GM03348 (cell line): ENCODE measurements at regions not wholly inside any gene's neighbourhood (a gene's known extent, or its start where the extent isn't known, plus 50 kb on each side); places are given as distances from the start of the nearest gene placed in this dataset.
"Not testable (repeated sequence)": the region's sequence is repeated elsewhere in the genome, so short reads cannot be mapped to it uniquely, and the experiment has no call there.

Source experiments
- DNase-seq: peaks from one replicate; pipeline ENCODE4 v3.0.0; 2012; ENCODE audit warnings: low spot score

DNA sequence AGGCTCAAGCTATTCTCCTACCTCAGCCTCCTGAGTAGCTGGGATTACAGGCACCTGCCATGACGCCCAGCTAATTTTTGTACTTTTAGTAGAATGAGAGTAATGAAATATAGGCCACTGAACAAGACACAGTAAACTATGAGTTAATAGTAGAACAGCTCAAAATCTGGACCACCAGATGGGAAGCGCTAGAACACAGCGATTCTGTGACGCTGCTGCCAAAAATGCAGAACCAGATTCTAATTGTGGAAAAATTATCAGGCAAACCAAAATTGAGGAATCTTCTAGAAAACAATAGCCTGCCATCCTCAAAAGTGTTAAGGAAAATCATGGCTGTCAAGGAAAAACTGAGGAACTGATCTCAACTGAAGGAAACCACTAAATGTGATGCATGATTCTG is 111.4 kb upstream of the TIAM1 start:
- no peak for DNase-seq

DNA sequence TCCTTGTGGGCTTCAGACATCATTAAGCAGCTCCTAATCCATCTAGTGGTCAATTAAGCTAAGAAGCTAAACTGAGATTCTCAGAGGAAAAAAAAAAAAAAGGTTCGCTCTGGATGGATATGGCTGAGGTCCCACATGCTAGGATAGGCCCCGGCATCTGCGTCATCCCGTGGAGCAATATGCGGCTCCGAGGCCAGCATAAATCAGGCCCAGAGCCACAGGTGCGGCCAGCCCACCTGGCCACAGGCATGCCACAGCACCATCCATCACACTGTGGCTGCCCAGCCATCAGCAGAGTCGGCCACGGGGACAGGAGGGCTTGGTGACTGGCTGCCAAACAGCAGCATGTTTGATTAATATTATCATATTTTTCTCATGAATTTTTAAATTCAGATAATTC is 106.9 kb upstream of the TIAM1 start:
- no peak for DNase-seq

DNA sequence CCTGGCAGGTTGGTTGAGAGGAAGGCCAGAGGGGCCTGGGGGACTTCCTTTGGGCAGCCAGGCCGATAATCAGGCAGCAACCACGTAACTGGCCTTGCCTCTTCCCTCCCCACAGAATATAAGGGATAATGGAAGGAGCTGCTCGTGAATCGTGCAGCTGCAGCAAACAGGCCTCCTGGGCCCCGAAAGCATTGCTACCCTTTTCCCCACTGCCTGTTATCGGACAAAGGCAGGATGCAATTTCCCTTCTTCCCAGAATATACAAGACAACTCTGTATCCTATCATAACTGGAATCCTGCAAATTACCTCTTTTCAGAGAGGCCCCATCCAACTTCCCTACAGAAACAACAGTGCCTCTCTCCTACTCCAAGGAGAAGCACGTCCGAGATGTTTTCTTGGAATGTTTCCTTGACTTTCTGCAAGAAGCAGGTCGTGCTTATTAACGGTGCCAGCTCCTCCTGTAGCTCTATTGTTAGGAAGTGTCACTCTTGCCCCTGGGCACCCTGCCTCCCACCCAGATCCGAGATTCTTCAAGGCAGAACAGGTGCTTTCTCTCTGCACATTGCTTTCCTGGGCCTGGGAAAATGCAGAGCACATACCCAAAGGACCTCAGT is 106.0 kb upstream of the TIAM1 start:
- DNase-seq: no peak

DNA sequence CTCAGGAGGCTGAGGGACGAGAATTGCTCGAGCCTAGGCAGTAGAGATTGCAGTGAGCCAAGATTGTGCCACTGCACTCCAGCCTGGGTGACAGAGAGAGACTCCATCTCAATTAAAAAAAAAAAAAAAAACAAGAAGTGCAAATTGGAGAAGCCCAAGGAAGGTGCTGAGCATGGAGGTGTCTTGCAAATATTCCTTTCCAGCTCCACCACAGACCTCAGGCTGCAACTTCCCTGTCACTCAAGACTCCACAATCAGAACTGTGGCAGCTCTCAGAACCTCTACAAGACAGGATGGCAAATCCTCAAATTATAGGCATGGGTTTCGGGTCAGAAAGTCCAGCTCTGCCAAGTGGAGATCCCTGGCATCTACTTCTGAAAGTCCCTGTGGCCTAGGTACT is 104.4 kb upstream of the TIAM1 start:
- DNase-seq: no peak

DNA sequence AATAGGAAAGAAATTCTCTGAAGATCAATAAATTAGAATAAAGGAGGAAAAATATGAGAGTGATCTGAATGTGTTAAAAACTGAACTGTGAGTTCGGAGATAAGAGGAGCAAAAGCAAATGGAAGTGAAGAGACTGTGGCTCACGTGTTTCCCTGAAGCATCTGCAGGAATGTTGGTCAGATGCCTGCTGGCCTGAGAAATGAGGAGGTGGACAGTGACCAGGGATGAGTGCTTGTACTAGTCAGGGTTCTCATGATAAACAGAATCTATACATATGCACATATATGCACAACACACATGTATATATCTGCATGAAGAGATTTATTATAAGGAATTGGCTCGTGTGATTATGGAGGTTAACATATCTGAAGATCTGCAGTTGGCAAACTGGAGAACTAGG is 103.4 kb upstream of the TIAM1 start:
- DNase-seq: peak; percentile 34

DNA sequence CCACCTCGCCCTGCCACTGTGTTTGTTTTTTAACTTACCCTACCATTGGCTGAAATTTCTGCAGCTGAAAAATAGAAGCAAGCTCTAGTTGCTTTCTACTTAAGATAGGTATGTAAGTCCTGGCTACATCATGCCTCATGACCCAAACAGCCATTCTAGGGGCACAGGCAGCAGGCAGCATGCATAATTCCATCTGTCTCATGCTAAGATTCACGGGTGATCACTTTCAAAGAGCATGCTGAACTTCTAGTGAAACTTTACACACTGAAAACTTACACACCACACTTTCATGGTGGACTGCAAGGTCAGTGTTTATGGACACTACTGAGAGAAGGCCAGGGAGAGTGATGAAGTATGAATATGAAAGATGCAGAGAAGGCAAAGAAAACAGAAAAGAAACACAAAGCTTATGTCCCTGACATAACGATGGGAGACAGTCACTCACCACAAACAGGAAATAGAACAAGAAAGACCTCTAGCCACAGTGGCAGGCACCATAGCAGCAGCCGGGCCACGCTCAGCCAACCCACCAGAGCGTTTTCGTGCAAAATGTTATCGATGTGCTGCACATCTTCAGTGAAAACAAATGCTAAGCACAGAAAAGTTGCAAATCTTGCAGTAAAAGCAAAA is 102.3 kb upstream of the TIAM1 start:
- DNase-seq: no peak

DNA sequence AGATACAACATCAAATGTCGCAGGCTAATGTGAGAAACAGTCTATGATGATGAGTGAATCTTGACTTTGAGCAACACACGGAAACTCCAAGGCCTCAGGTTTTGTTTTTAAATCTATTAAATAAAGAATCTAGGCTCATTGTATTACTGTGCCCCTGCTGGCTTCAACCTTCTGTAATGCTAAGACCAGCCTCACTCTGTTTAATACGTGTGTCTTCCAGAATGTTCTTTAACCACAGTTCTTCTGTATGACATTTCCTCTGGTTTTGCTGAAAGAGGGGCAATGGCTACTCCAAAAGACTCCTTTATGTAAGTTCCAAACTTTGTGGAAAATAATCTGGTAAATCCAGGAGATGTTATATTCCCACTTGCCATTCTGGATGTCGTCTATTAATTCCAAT is 101.1 kb upstream of the TIAM1 start:
- no peak for DNase-seq

DNA sequence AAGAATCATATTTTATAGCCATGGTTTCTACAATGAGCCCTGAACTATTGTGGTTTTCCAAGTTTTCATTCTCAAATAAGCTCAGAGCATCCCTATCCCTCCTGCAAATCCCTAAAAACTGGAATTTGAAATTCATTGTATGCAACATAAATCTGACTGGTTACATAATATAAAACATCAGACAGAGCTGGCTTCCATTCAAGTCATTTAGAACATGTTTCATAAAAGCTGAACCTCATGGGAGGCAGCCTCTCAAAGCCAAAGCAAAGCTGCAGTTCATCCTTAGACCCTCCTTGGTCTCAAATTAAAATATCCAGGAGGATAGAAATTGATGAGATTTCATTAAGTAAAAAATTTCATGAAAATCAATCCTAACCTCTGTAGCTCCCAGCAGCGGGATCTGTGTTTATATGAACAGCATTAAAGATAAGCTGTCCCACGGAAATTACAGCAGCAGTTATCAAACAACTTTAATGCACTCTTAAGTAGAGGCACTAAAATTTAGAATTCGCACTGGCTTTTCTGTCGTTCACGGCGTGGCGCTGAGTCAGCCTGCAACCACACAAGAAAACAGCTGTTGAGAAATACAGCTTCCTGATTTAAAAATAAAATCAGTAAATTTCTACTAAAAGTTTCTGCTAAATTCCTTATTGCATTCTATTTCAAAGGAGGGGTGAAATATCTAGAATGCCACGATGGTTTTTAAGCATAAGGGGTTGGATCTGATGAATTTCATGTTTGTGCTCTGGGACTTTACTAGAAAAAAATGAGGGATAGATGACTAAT is 99.9 kb upstream of the TIAM1 start:
- DNase-seq: peak; percentile 47

DNA sequence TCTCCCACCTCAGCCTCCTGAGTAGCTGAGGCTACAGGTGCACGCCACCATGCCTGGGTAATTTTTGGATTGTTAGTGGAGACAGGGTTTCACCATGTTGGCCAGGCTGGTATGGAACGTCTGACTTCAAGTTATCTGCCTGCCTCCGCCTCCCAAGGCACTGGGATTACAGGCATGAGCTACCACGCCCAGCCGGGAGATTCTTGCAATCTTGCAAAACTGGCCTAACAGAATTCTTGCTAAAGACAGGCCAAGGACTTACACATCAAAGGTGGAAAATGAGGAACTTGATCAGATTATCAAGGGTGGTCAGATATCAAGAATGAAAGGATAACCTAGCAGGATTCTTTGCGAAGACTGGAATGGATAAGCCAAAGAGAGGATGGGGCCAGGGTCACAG is 98.3 kb upstream of the TIAM1 start:
- no peak for DNase-seq

DNA sequence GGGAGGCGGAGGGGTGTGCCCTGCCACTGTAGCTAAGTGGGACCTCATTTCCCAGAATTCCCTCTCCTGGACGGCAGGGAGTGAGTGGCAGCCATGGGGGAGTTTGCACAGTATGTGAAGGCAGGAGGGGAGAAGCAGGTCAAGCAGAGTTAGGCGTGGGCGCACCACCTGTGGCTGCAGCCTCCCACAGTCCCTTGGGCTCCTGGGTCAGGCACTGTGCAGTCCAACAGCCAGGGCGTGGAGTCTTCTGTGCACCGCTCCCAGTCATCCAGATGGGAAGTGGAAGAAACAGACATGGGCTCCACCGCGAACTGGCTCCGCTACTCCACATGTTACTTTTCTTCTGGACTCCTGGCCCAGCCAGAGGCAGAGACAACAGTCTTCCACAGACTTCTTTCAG is 85.4 kb upstream of the TIAM1 start:
- no peak for DNase-seq

DNA sequence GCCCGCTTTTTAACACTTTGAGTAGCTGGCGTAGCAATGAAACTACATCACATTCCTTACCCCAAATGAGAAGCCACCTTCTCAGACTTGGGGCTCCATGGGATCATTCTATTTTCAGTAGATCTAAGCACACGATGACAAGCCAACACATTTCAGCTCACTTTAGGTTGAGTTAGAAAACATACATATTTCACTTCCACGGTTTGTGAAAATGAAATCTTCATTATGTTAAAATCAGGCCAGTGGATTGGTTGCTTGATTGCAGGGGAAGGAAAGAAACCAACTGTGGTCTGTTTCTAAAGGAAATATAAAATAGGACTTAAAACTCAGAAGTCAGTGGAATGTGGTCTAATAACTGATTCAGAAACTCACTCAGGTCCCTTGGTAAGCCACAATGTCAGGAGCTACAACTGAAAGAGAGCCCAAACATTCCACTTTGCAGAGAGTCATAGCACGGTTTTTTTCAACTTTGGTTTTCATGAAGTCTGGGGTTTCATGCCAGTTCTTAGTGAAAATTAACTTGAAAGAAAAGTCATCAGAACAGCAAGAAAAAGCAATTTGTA is 82.3 kb upstream of the TIAM1 start:
- no peak for DNase-seq

DNA sequence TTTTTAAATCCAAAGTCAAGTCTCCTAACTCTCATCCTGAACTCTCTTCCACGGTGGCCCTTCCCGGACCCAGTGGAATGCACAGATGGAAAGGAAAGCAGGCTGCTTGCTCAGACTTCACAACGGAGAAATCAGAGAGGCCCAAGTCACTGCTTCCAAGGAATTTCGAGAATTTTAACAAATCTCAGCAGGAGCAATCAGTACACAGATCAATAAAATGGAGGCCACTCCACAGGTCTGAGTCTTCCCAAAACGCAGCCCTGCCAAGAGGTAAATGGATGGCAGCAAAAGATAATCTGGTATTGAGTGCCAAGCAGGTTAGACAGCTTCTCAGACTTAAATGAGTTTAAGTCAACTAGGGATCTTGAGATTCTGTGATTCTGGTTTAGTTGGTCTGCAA is 81.1 kb upstream of the TIAM1 start:
- DNase-seq: no peak

DNA sequence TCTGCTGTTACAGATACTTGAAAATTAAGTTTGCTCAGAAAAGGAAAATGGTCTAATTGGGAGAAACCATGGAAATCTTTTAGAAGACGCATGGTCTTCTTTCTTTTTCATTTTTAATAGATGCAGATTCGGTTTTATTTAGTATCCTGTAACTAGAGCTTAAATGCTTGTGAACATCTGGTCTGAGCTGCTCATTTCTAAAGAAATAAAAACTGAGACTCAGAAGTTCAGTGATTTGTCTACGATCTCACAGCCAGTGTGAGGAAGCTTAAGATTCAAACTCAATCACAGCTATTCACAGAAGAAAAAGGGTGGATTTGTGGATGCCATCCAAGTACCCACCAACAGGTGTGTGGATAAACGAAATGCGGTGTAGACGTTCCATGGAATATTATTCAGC is 80.0 kb upstream of the TIAM1 start:
- DNase-seq: no peak

DNA sequence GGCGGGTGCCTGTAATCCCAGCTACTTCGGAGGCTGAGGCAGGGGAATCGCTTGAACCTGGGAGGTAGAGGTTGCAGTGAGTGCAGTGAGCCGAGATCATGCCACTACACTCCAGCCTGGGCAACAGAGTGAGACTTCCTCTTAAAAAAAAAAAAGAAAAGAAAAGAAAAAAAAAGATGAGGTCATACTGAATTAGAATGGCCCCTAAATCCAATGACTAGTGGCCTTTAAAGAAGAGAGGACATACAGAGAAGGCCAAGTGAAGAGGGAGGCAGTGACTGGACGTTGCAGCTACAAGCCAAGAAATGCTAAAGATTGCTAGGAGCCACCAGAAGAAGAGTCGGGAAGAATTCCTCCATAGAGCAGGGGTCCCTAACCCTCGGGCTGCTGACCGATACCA is 76.9 kb upstream of the TIAM1 start:
- DNase-seq: no peak

DNA sequence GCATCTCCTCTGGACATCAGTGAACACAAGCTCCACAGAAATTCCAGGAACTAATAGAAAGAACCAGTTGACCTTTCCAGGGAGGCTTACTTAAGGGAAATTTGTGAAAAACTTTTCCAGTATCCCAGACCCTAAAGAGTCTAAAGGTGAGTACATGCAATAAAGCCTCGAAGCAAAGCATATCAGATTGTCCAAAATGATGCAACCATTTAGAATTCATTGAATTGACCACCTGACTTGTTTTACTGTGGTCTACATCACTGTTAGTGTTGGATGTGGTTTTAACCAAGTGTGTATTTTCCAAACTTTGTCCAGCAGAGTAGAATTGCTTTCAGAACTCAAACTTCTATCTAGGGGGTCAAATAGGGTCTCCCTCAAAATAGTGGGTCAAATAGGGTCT is 76.3 kb upstream of the TIAM1 start:
- no peak for DNase-seq

DNA sequence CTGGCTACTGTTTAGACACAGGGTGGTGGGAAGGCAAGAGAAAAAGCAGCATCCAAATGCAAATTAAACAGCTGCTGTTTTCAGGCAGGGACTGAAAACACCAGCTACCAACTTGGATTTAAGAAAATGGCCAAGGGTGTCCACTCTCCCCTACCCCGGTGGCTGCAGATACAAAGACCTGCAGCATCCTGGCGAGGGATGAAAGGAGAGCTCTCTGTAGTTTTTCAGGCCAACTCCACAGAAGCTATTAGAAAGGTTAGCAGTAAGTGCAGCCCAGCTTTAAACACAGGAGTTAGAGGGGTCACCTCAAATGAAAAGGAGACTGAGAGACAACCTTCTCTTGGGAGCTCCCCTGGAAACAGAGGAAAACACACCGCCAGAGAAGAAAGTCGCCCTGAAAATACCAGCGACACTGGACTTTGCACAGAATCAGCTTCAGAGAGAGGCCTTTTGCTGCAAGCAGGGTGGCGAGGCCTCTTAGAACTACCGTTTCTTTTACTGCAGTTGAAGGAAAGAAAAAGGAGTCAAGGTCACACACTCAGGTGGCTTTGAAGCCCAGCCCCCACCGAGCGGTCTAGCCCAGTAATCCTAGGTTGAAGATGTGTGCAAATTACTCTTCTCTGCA is 74.4 kb upstream of the TIAM1 start:
- no peak for DNase-seq

DNA sequence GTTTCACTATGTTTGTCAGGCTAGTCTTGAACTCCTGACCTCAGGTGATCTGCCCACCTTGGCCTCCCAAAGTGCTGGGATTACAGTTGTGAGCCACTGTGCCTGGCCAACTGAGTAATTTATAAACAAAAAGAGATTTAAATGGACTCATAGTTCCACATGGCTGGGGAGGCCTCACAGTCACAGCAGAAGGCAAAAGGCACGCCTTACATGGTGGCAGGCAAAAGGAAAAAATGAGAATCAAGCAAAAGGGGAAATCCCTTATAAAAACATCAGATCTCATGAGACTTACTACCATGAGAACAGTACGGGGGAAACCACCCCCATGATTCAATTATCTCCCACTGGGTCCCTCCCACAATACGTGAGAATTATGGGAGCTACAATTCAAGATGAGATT is 73.2 kb upstream of the TIAM1 start:
- not testable (repeated sequence) for DNase-seq

DNA sequence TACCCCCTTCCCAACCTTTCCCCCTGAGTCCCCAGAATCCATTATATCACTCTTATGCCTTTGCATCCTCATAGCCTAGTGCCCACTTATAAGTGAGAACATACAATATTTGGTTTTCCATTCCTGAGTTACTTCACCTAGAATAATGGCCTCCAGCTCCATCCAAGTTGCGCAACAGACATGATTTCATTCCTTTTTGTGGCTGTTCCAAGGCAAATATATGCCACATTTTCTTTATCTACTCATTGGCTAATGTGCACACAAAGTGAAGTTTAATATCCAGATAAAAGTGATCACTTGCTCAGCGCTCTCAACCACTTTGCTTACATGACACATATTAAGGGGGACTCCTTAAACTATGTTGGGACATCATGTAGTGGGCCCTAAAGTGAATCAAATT is 72.4 kb upstream of the TIAM1 start:
- no peak for DNase-seq

DNA sequence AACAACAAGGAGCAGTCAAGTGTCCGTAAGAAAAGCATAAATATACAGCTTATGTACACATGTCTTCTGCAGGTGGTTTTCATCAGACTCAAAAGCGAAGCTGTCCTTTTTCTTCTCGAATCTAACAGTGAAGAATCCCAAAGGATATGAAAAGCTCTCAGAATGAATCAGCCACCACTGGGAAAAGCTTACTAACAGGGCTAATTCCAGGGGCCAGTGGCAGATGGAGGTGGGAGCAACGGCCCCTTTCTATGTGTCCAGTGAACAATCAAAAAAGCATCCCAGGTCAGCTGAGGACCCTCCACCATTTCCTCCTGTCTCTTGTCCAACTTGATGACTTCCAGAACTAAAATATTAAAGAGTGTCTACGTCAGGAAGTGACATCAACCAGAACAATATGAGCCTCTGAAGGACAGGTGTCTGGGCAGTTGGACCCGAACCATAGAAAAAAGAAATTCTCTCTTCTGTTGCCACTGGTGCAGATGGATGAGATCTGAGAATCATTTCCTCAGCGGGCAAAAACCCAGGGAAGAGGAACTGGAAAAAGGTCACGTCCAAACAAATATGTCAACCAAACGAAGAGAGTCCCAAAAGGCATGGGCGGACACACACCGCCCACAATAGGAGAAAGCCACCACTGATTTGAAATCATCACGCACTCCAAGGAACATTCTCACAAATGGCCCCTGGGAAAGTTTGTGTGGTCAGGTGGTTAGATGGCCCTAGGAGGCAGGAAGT is 70.4 kb upstream of the TIAM1 start:
- no peak for DNase-seq

DNA sequence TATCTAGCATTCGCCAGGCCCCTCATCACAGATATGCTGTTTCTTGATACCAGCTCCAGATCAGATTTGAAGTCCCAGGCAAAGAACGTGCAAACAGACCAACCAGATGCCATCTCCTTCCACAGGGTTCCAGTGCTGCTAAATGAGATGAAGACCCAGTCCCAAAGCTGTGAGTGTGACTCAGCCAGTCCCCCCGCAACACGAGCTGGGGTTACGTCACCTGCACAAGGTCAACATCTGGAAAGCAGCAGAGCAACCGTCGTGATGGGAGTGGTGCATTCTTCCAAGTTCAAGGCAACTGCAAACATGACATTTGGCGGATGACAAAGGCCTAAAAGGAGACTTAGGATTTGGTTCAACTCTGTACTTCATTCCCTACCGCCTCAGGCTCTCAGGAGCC is 69.6 kb upstream of the TIAM1 start:
- no peak for DNase-seq

DNA sequence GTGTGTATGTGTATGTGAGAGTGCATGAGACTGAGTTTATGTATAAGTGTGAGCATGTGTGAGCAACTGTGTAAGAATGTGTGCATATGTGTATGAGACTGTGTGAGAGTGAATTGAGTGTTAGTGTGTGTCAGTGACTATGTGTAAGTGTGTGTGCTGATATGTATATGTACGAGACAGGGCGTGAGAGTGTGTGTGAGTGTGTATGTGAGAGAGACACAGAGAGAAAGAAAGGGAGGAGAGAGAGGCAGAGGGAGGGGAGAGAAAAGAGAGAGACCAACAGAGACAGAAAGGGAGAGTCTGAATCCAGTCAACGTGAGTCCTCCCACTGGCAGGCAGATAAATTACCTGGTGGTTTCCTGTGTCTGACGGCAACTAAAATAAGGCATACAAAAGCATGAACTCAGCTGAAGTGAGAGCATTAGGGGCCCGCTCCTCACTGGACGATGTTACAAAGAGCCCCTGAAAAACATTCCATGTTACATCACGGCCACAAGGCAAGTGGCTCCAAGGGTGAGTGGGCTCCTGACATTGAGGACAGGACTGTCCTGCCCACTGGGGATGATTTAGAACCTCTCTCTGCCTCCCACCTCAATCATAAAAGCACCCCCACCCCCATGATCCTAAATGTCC is 66.6 kb upstream of the TIAM1 start:
- DNase-seq: no peak
